MM.1S (cell line): ENCODE measurements at regions not wholly inside any gene's neighbourhood (a gene's known extent, or its start where the extent isn't known, plus 50 kb on each side); places are given as distances from the start of the nearest gene placed in this dataset.

Source experiments
- DNase-seq: peaks from one replicate; pipeline ENCODE4 v3.0.0-alpha.2; 2015
- H2AFZ ChIP-seq: fragments of 300-600 bp; sonication (generic); 2 replicates; pipeline ENCODE4 v1.6.0; 2016; ENCODE audit warnings: antibody characterized with exemption, low read length
- H3F3A ChIP-seq: fragments of 300-600 bp; sonication (generic); 2 replicates; pipeline ENCODE4 v1.6.1; 2016; ENCODE audit warnings: mild to moderate bottlenecking, antibody characterized with exemption, low read length, moderate library complexity, mixed read lengths; ENCODE audit not compliant: insufficient read depth
- H3K27ac ChIP-seq: fragments of 300-600 bp; sonication (generic); 2 replicates; pipeline ENCODE4 v1.5.1; 2016; ENCODE audit warnings: mild to moderate bottlenecking, low read length
- H3K27me3 ChIP-seq: fragments of 300-600 bp; sonication (generic); replicated peaks from 2 replicates; pipeline ENCODE4 v1.6.0; 2016; ENCODE audit warnings: low read length; ENCODE audit not compliant: insufficient read depth
- H3K36me3 ChIP-seq: fragments of 300-600 bp; sonication (generic); replicated peaks from 2 replicates; pipeline ENCODE4 v1.6.1; 2016; ENCODE audit warnings: mild to moderate bottlenecking, low read length, mixed read lengths; ENCODE audit not compliant: insufficient read depth
- H3K4me1 ChIP-seq: fragments of 300-600 bp; sonication (generic); 2 replicates; pipeline ENCODE4 v1.6.1; 2016; ENCODE audit warnings: low read length, mixed read lengths
- H3K4me2 ChIP-seq: fragments of 300-600 bp; sonication (generic); 2 replicates; pipeline ENCODE4 v1.6.0; 2016; ENCODE audit warnings: low read depth, low read length
- H3K4me3 ChIP-seq: fragments of 300-600 bp; sonication (generic); 2 replicates; pipeline ENCODE4 v1.5.1; 2016; ENCODE audit warnings: low read length, mixed read lengths
- H3K79me2 ChIP-seq: fragments of 300-600 bp; sonication (generic); 2 replicates; pipeline ENCODE4 v1.6.1; 2016; ENCODE audit warnings: mixed run types, low read length, mixed read lengths
- H3K9ac ChIP-seq: fragments of 300-600 bp; sonication (generic); 2 replicates; pipeline ENCODE4 v1.6.1; 2016; ENCODE audit warnings: low read length, mixed read lengths
- H3K9me2 ChIP-seq: fragments of 300-600 bp; sonication (generic); replicated peaks from 2 replicates; pipeline ENCODE4 v1.6.1; 2016; ENCODE audit warnings: mild to moderate bottlenecking, low read length, mixed read lengths; ENCODE audit not compliant: insufficient read depth
- H3K9me3 ChIP-seq: fragments of 300-600 bp; sonication (generic); replicated peaks from 2 replicates; pipeline ENCODE4 v1.6.1; 2016; ENCODE audit warnings: mild to moderate bottlenecking, low read length, mixed read lengths; ENCODE audit not compliant: insufficient read depth
- H4K20me1 ChIP-seq: fragments of 300-600 bp; sonication (generic); 2 replicates; pipeline ENCODE4 v1.6.1; 2016; ENCODE audit warnings: mild to moderate bottlenecking, low read length, moderate library complexity, mixed read lengths; ENCODE audit not compliant: insufficient read depth
- EZH2 ChIP-seq: fragments of 300-600 bp; sonication (generic); optimal IDR thresholded peaks from 2 replicates; pipeline ENCODE3; 2017; ENCODE audit warnings: low read depth, mild to moderate bottlenecking, antibody characterized with exemption, low read length, mixed read lengths
- EZH2phosphoT487 ChIP-seq: fragments of 300-600 bp; sonication (generic); IDR thresholded peaks from 2 replicates; pipeline ENCODE4 v1.6.1; 2018; ENCODE audit warnings: antibody characterized with exemption, low read length
- TF ChIP-seq, protein P1 (sequence below): fragments of 300-600 bp; sonication (generic); IDR thresholded peaks from 2 replicates; pipeline ENCODE4 v1.5.1; 2016; ENCODE audit warnings: antibody characterized with exemption, low read length, mixed read lengths

DNA sequence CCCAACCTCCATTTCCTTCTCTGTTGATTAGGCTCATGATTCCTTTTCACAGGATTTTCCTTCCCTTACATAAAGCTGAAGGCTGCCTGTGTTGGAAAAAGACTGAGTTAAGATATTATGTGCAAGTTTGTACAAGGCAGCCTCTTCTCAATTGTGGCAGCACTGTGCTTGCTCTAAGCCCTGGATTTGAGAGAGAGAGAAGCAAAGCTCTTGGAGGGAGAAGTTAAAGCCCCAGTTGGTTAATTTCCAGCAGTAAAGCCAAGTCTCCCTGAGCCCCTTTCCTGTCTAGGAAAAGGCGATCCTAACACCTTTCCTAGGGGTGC, 128.3 kb upstream of the SESN3 start:
- H3K27ac ChIP-seq = no peak overlapping the region
- H3K9me3 ChIP-seq = no peaks in the 10 kb centered on the region
- no peak overlapping the region for H3K9ac ChIP-seq
- H3F3A ChIP-seq = no peaks in the 10 kb centered on the region
- H3K79me2 ChIP-seq = no peaks in the 10 kb centered on the region
- H3K4me2 ChIP-seq = no peak overlapping the region
- TF ChIP-seq EZH2phosphoT487 (no peak), EZH2 (no peak)
- H2AFZ ChIP-seq = no peak overlapping the region
- H3K4me3 ChIP-seq = no peak overlapping the region
- H3K4me1 ChIP-seq = no peaks in the 10 kb centered on the region
- no peaks in the 10 kb centered on the region for H3K27me3 ChIP-seq
- H3K36me3 ChIP-seq = no peaks in the 10 kb centered on the region
- DNase-seq = no peak
- H4K20me1 ChIP-seq = no peaks in the 10 kb centered on the region
- H3K9me2 ChIP-seq = no peaks in the 10 kb centered on the region

DNA sequence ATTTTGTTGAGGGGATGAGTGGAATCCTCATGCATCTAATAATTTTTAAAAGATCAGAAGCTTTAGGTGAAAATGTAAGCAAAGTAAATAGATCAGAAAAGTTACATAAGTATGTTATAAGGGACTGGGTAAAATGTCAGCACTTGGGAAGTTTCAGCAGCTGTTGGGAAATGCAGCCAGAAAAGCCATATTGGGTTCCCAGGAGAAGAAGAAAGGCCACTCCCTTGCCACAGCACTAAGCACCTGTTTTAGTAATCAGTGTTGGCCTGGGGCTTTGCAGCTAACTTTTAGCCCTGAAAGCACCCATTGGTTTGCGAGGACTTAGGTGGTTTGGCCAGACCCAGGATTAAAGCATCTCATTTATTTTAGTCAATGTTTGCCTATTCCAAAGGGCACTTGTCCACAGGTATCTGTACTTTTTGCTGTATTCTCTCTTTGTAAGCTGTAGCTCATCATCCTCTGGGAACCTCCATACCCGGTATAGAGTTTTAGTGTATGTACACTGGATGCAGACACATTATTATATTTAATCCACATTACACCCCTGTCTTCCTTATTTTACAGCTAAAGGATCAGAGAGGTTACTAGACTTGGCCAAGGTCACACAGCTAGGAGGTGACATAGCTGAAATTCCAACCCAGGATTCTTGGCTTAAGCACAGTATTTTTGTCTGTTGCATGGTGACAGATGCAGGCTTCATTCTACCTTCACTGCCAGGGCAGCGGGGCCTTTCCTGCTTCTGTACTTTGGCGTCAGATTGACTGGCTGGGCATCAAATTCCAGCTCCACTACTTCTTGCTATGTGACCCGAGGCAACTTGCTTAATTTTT, 127.7 kb upstream of the SESN3 start:
- H3K27ac ChIP-seq = no peak overlapping the region
- H3K4me2 ChIP-seq = no peak overlapping the region

DNA sequence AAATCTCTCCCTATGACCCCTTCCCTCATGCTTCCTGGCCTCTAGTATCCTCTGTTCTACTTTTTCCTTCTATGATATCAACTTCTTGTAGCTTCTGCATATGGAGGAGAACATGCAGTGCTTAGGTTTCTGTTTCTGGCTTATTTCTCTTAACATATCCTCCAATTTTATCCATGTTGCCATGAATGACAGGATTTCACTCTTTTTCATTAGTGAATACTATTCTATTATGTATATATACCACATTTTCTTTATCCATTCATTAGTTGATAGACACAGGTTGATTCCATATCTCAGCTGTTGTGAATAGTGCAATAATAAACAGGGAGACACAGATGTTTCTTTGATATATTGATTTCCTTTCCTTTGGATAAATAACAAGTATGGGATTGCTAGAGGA, 123.3 kb upstream of the SESN3 start:
- Histone ChIP-seq H3K9ac (no peak overlapping the region), H4K20me1 (no peaks in the 10 kb centered on the region), H3K27ac (no peak overlapping the region), H3K9me3 (no peaks in the 10 kb centered on the region), H2AFZ (no peak overlapping the region), H3K4me2 (no peak overlapping the region), H3K79me2 (no peaks in the 10 kb centered on the region), H3K4me1 (no peaks in the 10 kb centered on the region), H3K36me3 (no peaks in the 10 kb centered on the region), H3K9me2 (no peaks in the 10 kb centered on the region), H3F3A (no peaks in the 10 kb centered on the region), H3K4me3 (no peak overlapping the region), H3K27me3 (peaks cover 2% of the 10 kb centered on the region; the same call in 1 of the 2 replicates)
- no peak for DNase-seq
- TF ChIP-seq, protein P1, sequence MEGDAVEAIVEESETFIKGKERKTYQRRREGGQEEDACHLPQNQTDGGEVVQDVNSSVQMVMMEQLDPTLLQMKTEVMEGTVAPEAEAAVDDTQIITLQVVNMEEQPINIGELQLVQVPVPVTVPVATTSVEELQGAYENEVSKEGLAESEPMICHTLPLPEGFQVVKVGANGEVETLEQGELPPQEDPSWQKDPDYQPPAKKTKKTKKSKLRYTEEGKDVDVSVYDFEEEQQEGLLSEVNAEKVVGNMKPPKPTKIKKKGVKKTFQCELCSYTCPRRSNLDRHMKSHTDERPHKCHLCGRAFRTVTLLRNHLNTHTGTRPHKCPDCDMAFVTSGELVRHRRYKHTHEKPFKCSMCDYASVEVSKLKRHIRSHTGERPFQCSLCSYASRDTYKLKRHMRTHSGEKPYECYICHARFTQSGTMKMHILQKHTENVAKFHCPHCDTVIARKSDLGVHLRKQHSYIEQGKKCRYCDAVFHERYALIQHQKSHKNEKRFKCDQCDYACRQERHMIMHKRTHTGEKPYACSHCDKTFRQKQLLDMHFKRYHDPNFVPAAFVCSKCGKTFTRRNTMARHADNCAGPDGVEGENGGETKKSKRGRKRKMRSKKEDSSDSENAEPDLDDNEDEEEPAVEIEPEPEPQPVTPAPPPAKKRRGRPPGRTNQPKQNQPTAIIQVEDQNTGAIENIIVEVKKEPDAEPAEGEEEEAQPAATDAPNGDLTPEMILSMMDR = no peak
- TF ChIP-seq EZH2 (no peak), EZH2phosphoT487 (no peak)

More for the DNA sequence above, 127.7 kb upstream of the SESN3 start:
- Histone ChIP-seq H4K20me1 (no peaks in the 10 kb centered on the region), H3K4me3 (no peak overlapping the region), H3K9me2 (no peaks in the 10 kb centered on the region), H3K4me1 (no peaks in the 10 kb centered on the region), H3K9ac (no peak overlapping the region), H3K36me3 (no peaks in the 10 kb centered on the region), H3K27me3 (no peaks in the 10 kb centered on the region), H2AFZ (no peak overlapping the region), H3K9me3 (no peaks in the 10 kb centered on the region), H3F3A (no peaks in the 10 kb centered on the region), H3K79me2 (no peaks in the 10 kb centered on the region)
- no peak for DNase-seq
- TF ChIP-seq EZH2phosphoT487 (no peak), EZH2 (no peak)
- TF ChIP-seq, protein P1 = no peak

DNA sequence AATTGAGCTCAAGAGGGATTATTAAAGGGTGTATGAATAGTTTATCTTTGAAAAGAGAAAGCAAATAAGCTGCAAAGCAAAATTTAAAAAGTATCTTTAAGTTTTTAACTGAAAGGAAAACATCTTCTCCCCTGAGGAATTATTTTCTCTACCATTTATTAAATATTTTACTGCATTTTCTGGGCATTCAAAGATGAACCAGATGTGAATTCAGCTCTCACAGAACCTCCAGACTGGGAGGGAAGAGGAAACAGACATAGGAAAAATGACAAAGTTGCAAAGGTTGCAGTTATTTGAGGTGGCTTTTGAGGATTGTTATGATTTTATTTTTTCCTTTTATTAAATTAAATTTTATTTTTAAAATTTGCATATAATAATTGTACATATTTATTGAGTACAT, 122.7 kb upstream of the SESN3 start:
- Histone ChIP-seq H3K9me2 (no peaks in the 10 kb centered on the region), H3K4me1 (no peaks in the 10 kb centered on the region), H2AFZ (no peak overlapping the region), H3K4me2 (no peak overlapping the region), H4K20me1 (no peaks in the 10 kb centered on the region), H3K9ac (no peak overlapping the region), H3K79me2 (no peaks in the 10 kb centered on the region), H3K4me3 (no peak overlapping the region), H3K27ac (no peak overlapping the region), H3K27me3 (peaks cover 8% of the 10 kb centered on the region), H3F3A (no peaks in the 10 kb centered on the region), H3K36me3 (no peaks in the 10 kb centered on the region), H3K9me3 (no peaks in the 10 kb centered on the region)
- TF ChIP-seq, protein P1 = no peak
- TF ChIP-seq EZH2 (no peak), EZH2phosphoT487 (no peak)
- DNase-seq = no peak
